SK-N-SH (cell line): ENCODE measurements at regions not wholly inside any gene's neighbourhood (a gene's known extent, or its start where the extent isn't known, plus 50 kb on each side); places are given as distances from the start of the nearest gene placed in this dataset.

Source experiments
- CTCF ChIA-PET: fragments of 300-600, 350-600 bp; formaldehyde crosslinking; extraction: SDS; loops from one replicate; lab custom pipeline; 2021; lab: Yijun Ruan, JAX
- POLR2A ChIA-PET: fragments of 350-600 bp; sonication (Branson Sonifier 250); formaldehyde crosslinking; extraction: SDS; loops from one replicate; lab custom pipeline; 2020; ENCODE audit warnings: antibody characterized with exemption, inconsistent platforms; lab: Yijun Ruan, JAX
- DNase-seq: peaks from one replicate; pipeline ENCODE4 v3.0.0; 2012
- H2AFZ ChIP-seq: fragments of 200-600 bp; sonication (generic); 2 replicates; pipeline ENCODE4 v1.8.1; 2016; ENCODE audit warnings: antibody characterized with exemption, mild to moderate bottlenecking, low read depth
- H3F3A ChIP-seq: fragments of 200-600 bp; sonication (generic); replicated peaks from 2 replicates; pipeline ENCODE3; 2016; ENCODE audit warnings: antibody characterized with exemption, mild to moderate bottlenecking; ENCODE audit not compliant: insufficient read depth
- H3K27ac ChIP-seq, 2 experiments: fragments of 200-500 bp in 1 of 2; fragments of 200-600 bp in 1 of 2; sonication (Bioruptor generic) in 1 of 2; sonication (generic), shearing (Covaris generic) in 1 of 2; 2 replicates each; pipeline versions ENCODE4 v1.5.1 to v1.6.1; 2014 to 2016; ENCODE audit warnings: low read depth in 2 of 2, inconsistent platforms in 1 of 2, low read length in 1 of 2, mild to moderate bottlenecking in 1 of 2, mixed read lengths in 1 of 2
- H3K27me3 ChIP-seq: fragments of 200-600 bp; sonication (generic), shearing (Covaris generic); 2 replicates; pipeline ENCODE4 v1.6.1; 2016; ENCODE audit warnings: mixed run types; ENCODE audit not compliant: insufficient read depth
- H3K36me3 ChIP-seq, 2 experiments: fragments of 200-500 bp in 1 of 2; fragments of 200-600 bp in 1 of 2; sonication (Bioruptor generic) in 1 of 2; sonication (generic) in 1 of 2; replicated peaks in 1 of 2; 2 replicates each; pipeline versions ENCODE3 to v1.5.1; 2014 to 2016; ENCODE audit warnings: low read length in 1 of 2, mild to moderate bottlenecking in 1 of 2; ENCODE audit not compliant: insufficient read depth in 2 of 2, control insufficient read depth in 1 of 2
- H3K4me1 ChIP-seq, 2 experiments: fragments of 200-500 bp in 1 of 2; fragments of 200-600 bp in 1 of 2; sonication (Bioruptor generic) in 1 of 2; sonication (generic), shearing (Covaris generic) in 1 of 2; 2 replicates each; pipeline versions ENCODE4 v1.5.1 to v1.6.1; 2014 to 2016; ENCODE audit warnings: low read depth in 1 of 2, low read length in 1 of 2, mixed run types in 1 of 2; ENCODE audit not compliant: insufficient read depth in 2 of 2, control insufficient read depth in 1 of 2
- H3K4me2 ChIP-seq: fragments of 200-600 bp; sonication (generic), shearing (Covaris generic); 2 replicates; pipeline ENCODE4 v1.6.1; 2017; ENCODE audit warnings: mixed run types
- H3K4me3 ChIP-seq, 2 experiments: fragments of 200-500 bp in 1 of 2; fragments of 200-600 bp in 1 of 2; sonication (Bioruptor generic) in 1 of 2; sonication (generic), shearing (Covaris generic) in 1 of 2; 2 replicates each; pipeline versions ENCODE4 v1.5.1 to v1.8.1; 2014 to 2016; ENCODE audit warnings: low read depth in 2 of 2, inconsistent platforms in 1 of 2, low read length in 1 of 2, mild to moderate bottlenecking in 1 of 2, mixed read lengths in 1 of 2, moderate library complexity in 1 of 2
- H3K79me2 ChIP-seq: fragments of 200-600 bp; sonication (generic); 2 replicates; pipeline ENCODE4 v1.8.1; 2017; ENCODE audit warnings: mild to moderate bottlenecking; ENCODE audit not compliant: insufficient read depth
- H3K9ac ChIP-seq: fragments of 200-600 bp; sonication (generic); 2 replicates; pipeline ENCODE4 v1.6.1; 2017; ENCODE audit warnings: mixed run types
- H3K9me2 ChIP-seq: fragments of 200-600 bp; sonication (generic); 2 replicates; pipeline ENCODE4 v1.6.1; 2017; ENCODE audit warnings: mixed run types
- H3K9me3 ChIP-seq: fragments of 200-600 bp; sonication (generic); 2 replicates; pipeline ENCODE4 v1.6.1; 2017; ENCODE audit warnings: mixed run types, mild to moderate bottlenecking, moderate library complexity
- H4K20me1 ChIP-seq: fragments of 200-600 bp; sonication (generic); 2 replicates; pipeline ENCODE4 v1.6.1; 2017; ENCODE audit warnings: mild to moderate bottlenecking, mixed run types; ENCODE audit not compliant: insufficient read depth
- CHD2 ChIP-seq: fragments of 150-350 bp; IDR thresholded peaks from 2 replicates; pipeline ENCODE4 v1.6.1; 2018; ENCODE audit warnings: low read length; ENCODE audit not compliant: partially characterized antibody
- CTCF ChIP-seq: fragments of 200-600 bp; sonication (generic); IDR thresholded peaks from 2 replicates; pipeline ENCODE4 v1.6.1; 2017; ENCODE audit warnings: antibody characterized with exemption, mild to moderate bottlenecking, moderate library complexity
- ELF1 ChIP-seq: IDR thresholded peaks from 2 replicates; pipeline ENCODE4 v1.4.0; 2012
- FOXM1 ChIP-seq: IDR thresholded peaks from 2 replicates; pipeline ENCODE4 v1.4.0; 2012; ENCODE audit warnings: low read depth, mild to moderate bottlenecking
- JUND ChIP-seq: IDR thresholded peaks from 2 replicates; pipeline ENCODE4 v1.4.0; 2012
- MXI1 ChIP-seq: IDR thresholded peaks from 2 replicates; pipeline ENCODE4 v1.6.1; 2012; ENCODE audit warnings: mild to moderate bottlenecking, low read depth, low read length, improper control_type of control experiment
- NFIC ChIP-seq: IDR thresholded peaks from 2 replicates; pipeline ENCODE4 v1.4.0; 2012; ENCODE audit warnings: borderline replicate concordance
- NRF1 ChIP-seq: IDR thresholded peaks from 2 replicates; pipeline ENCODE4 v1.6.1; 2012; ENCODE audit warnings: low read depth, mild to moderate bottlenecking, low read length
- PBX3 ChIP-seq: IDR thresholded peaks from 2 replicates; pipeline ENCODE4; 2012
- RAD21 ChIP-seq: IDR thresholded peaks from 2 replicates; pipeline ENCODE4 v1.6.1; 2012; ENCODE audit warnings: mild to moderate bottlenecking, low read length
- RCOR1 ChIP-seq: fragments of 150-350 bp; IDR thresholded peaks from 2 replicates; pipeline ENCODE4 v1.6.1; 2017; ENCODE audit warnings: antibody characterized with exemption, low read length
- REST ChIP-seq: IDR thresholded peaks from 2 replicates; pipeline ENCODE4 v1.6.1; 2012; ENCODE audit warnings: mild to moderate bottlenecking, low read depth, low read length, moderate library complexity
- RXRA ChIP-seq: IDR thresholded peaks from 2 replicates; pipeline ENCODE4 v1.4.0; 2012; ENCODE audit warnings: low read depth, mild to moderate bottlenecking, borderline replicate concordance
- SIN3A ChIP-seq: IDR thresholded peaks from 2 replicates; pipeline ENCODE4 v1.6.1; 2012; ENCODE audit warnings: low read depth, mild to moderate bottlenecking, low read length, moderate library complexity, borderline replicate concordance
- TEAD4 ChIP-seq: IDR thresholded peaks from 2 replicates; pipeline ENCODE4 v1.4.0; 2012; ENCODE audit warnings: mild to moderate bottlenecking, borderline replicate concordance; ENCODE audit not compliant: insufficient read depth
- USF2 ChIP-seq: fragments of 150-350 bp; IDR thresholded peaks from 2 replicates; pipeline ENCODE4 v1.6.1; 2017; ENCODE audit warnings: antibody characterized with exemption, low read length, low read depth, borderline replicate concordance
- YY1 ChIP-seq: IDR thresholded peaks from 2 replicates; pipeline ENCODE4 v1.4.0; 2012; ENCODE audit warnings: low read depth, mild to moderate bottlenecking
- WGBS: methylation state at CpG from one replicate; pipeline ENCODE4 v1.1.6; 2017; ENCODE audit warnings: low lambda C conversion rate; 5-methylcytosine and 5-hydroxymethylcytosine counted together

- Histone ChIP-seq H2AFZ (no peak overlapping the region), H3K9ac (no peak overlapping the region), H4K20me1 (no peaks in the 10 kb centered on the region), H3K9me2 (no peaks in the 10 kb centered on the region), H3K9me3 (no peaks in the 10 kb centered on the region), H3K27ac (no peak overlapping the region), H3K27me3 (no peaks in the 10 kb centered on the region), H3K36me3 (no peaks in the 10 kb centered on the region), H3K4me2 (no peak overlapping the region), H3K4me3 (no peak overlapping the region), H3K79me2 (no peaks in the 10 kb centered on the region), H3F3A (no peaks in the 10 kb centered on the region), H3K4me1 (no peaks in the 10 kb centered on the region)
- POLR2A ChIA-PET, result no interaction called here
- DNase-seq, result no peak
- 21% methylated on average over 3 of the region's 3 CpGs for WGBS
- TF ChIP-seq MXI1 (no peak), ELF1 (no peak), NRF1 (no peak), CHD2 (no peak), SIN3A (no peak), FOXM1 (no peak), RAD21 (no peak), JUND (no peak), TEAD4 (no peak), NFIC (no peak), PBX3 (no peak), USF2 (no peak), CTCF (no peak), YY1 (no peak), RCOR1 (no peak), REST (no peak), RXRA (no peak)
- CTCF ChIA-PET, result no interaction called here
Measured at GRCh38 chr18:66193394-66193793, 410.5 kb downstream of the CDH19 start.
